ENCODE measurements at regions not wholly inside any gene's neighbourhood (a gene's known extent, or its start where the extent isn't known, plus 50 kb on each side); places are given as distances from the start of the nearest gene placed in this dataset.
A peak's percentile ranks its signal among the peaks of the same experiment; 100 is the strongest.
"Not testable (repeated sequence)": the region's sequence is repeated elsewhere in the genome, so short reads cannot be mapped to it uniquely, and the experiment has no call there.

DNA sequence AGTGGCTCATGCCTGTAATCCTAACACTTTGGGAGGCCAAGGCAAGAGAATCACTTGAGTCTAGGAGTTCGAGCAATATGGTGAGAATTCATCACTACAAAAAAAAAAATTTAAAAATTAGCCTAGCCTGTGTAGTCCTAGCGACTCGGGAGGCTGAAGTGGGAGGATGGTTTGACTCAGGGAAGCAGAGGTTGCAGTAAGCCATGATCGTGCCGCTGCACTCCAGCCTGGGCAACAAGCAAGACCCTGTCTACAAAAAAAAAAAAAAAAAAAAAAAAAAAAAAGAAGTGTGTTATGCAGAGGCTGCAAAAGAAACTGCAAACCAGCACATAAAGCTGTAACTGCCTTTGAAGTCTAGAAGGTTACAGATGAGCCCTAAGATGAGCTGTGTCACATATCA, 116.9 kb upstream of the SLC1A3 start:
- no peak for DNase-seq

DNA sequence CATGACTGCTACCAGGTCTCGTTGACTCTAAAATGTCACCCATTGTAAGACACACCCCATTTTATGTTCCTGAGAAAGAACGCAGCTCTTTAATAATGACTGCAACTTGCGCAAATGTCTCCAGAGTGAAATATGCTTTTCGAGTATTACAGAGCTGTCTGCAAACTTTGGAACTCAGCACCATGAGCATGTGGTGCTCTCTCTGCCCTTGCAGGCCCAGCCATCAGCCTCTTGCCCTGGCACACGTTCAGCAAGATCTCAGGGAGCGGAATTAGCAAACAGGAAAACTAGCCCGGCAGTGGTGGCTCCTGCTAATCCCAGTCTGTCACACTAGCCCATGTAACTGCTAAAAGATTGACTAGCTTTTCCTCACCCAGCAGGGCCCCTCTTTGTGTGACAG, 114.5 kb upstream of the SLC1A3 start:
- DNase-seq: no peak

DNA sequence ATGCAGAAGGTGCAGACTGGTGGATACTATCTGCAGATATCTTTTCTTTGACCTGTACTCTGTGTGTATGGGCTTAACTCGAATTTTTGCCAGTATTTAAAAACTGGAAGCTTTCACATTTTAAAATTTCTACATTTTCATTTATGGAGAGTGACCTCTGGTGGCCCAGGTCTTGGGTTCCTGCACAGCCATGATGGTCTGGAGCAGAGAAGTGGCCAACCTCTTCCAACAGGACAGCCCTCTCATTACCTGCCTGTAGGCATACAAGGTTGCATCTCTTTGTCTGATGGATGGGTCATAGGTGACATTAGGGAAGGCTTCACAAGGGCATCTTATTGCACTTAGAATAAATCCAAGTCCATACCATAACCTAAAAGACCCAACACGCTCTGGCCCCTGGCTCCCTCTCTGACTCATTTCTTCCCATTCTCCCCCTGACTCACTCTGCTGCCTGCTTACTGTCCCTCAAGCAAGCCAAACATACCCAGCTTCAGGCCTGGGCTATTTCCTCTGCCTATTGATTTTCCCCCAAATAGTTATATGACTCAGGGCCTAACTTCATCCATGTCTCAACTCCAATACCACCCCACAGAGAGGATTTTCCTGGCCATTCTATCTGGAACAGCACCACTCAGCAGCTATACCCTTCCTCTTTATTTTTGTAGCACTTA, 113.3 kb upstream of the SLC1A3 start:
- DNase-seq: no peak

DNA sequence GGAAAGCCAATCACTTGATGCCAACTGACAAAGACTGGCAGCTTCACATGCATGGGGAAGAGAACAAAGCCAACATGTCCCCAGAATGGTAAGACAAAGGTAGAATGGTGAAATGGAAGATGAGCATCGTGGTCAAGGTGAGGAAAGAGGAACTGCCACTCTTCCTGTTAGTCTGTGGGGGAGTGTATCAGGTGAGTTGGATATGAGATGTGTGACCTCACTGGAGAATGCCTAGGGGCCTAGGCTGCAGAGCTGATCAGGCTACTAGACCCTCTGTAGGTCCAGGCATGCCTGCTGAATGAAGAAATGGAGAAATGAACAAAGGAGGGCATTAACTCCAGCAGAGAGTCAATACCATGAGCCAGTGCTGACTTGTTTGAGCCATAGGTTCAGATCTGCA, 112.4 kb upstream of the SLC1A3 start:
- DNase-seq: no peak

DNA sequence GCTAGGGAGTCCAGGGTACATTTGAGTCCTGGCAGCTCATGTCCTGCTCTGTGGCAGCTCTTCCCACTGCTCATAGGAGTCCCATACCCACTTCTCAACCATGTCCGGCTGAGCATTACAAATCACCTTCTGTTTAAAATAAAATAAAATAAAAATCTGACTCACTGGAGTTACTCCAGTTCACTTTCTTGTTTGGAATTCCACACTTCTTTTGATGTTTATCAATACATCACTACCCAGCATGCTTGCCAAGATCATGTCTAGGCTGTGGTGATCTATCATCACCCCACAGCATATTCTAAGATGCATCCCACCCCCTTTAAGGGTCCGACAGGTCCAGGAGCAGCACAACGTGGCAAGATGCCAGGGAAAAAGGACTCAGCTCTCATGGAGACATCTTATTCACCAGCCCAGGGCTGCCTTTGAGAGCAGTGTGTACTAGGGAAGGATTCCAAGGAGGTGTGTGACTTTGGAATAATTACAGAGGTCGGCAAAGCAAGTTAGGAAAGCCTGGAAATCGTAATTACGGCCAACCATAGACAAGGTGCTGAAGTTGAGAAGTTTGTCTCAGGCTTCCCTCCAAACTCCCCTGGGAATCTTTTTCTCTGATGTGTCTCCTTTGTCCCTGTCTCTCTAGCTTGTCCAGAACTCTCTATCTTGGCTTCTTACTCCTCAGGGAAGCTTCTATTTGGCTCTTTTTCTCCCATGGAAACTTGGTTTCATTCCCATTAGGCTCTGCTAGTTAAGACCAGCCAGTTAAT, 111.4 kb upstream of the SLC1A3 start:
- DNase-seq: no peak

DNA sequence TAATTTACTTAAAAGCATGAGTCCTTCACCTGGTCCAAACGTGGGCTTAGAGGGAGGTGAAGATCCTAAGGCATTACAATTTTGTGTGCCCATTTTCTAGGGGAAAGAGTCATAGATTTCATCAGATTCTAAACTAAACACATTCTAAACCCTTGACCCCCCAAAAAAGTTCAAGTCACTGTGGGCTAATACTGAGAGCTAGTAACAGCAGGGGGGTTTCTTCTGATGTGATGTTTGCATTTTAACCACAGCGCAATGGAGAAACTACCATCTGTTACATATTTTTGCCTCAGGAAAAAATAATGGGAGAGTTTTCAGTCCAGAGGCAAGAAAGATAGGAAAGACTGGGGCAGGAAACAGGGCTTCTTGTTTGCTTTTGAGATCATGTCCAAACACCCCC, 110.8 kb upstream of the SLC1A3 start:
- DNase-seq: no peak

DNA sequence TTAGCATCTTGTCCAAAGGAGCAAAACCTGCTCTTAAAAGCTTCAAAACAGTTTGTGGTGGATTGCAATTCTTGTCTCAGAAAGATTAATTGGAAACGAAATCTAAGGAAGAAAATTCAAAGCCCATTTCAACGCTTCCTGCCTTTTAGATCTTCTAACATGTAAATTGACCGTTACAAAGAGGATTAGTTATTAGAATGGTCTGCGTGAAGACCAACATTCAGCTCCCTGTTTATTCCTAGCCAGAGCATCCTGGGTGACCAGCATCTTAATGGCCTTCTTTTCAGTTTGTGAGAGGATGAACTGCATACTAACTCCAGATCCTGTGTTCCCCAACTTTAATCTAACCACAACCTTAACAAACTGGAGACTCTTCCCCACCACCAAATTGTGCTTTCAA, 109.9 kb upstream of the SLC1A3 start:
- no peak for DNase-seq

DNA sequence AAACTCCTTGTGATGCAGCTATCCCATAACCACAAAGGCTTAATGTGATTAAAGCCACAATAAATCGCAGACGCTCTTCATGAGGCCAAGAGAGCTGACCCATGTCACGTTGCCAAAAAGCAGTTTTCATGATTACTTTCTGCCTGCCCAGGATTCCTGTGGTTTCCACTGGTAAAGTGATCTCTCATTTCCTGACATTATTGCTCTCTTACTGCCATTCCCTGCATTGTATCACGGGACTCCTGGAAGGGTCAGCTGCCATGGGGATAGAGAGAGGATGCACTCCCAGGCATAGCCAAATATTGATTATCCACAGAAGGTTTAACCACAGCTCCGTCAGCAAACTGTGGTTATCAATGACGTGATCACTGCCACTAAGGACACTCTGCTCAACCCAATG, 103.8 kb upstream of the SLC1A3 start:
- DNase-seq: no peak

DNA sequence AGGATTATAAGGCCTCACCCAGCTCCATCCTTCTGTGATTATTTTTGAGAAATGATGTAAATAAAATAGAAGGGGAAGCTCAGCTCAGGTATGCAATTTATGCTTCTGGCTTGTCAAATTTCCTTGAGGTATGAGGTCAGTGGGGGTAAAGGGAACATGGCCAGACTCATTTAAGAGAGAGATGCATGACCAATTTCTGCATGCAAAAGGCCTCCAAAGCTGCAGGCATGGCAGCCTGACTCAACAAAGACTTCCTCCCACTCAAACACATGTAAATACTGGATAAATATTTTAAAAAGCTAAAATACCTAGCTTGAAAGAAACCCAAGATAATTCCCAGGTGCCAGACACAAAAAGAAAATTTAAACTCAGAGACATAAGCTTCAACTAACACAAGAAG, 101.4 kb upstream of the SLC1A3 start:
- no peak for DNase-seq

DNA sequence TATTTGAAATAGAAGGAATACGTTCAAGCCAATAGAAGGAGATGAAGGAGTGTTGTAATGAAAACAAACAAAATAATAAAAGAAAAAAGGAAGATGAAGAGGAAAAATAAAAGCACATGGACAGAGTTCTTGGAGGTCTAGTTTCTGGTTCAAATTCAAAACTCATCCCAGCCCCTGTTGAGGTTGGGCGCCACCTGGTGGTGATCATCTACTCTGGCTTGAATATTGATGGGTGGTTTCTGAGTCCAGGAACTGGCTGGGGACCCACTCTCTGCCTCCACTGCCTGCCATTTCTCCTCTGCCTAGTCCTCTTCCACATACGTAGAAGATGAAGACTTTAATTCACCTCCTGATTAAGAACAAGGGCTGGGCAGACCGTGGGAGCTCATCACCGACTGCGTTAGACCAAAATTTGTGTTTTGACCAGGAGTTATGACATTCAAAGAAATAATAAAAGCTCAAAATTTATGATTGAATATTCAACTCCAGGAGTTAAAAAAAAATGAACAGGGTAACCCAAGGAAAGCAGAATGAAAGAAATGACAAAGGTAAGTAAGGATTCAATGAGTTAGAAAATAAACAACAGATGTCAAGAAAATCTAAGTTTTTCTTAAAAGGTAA, 99.0 kb upstream of the SLC1A3 start:
- peak; percentile 60 for DNase-seq

DNA sequence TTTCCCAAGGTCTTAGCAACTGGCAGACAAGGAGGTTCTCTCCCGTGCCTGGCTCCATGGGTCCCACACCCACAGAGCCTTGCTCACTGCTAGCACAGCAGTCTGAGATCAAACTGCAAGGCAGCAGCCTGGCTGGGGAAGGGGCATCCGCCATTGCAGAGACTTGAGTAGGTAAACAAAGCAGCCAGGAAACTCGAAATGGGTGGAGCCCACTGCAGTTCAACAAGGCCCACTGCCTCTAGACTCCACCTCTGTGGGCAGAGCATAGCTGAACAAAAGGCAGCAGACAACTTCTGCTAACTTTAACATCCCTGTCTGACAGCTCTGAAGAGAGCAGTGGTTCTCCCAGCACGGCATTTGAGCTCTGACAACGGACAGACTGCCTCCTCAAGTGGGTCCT, 98.1 kb upstream of the SLC1A3 start:
- not testable (repeated sequence) for DNase-seq

DNA sequence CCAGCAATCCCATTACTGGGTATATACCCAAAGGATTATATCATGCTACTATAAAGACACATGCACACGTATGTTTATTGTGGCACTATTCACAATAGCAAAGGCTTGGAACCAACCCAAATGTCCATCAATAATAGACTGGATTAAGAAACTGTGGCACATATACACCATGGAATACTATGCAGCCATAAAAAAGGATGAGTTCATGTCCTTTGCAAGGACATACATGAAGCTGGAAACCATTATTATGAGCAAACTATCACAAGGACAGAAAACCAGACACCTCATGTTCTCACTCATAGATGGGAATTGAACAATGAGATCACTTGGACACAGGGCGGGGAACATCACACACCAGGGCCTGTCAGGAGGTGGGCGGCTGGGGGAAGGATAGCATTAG, 92.8 kb upstream of the SLC1A3 start:
- not testable (repeated sequence) for DNase-seq

DNA sequence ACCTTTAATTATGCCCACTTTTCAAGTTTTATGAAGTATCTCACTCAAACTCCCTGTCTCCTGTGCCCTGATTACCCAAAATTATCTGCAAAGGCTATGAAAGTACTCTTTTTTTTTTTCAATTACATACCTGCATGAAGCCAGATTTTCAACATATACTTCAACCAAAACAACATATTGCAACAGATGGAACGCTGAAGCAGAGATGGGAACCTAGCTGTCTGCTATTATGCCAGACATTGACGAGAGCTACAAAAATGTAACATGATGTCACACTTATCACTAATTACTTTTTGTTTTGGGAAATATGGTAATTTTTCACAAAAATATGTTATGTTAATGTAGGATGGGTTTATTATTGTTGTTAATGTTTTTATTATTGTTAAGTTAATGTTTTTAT, 86.5 kb upstream of the SLC1A3 start:
- DNase-seq: no peak

DNA sequence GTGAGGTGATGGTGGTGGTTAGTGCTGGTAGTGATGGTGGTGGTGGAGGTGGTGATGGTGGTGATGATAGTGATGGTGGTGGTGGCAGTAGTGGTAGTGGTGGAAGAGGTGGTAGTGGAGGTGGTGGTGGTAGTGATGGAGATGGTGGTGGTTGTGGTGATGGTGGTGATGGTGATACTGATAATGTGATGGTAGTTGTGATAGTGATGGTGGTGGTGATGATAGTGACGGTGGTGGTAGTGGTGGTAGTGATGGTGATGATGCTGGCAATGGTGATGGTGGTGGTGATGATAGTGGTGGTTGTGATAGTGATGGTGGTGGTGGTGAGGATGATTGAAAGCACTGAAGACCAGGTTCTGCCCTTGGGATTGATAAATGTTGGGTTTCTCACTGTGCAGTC, 85.2 kb upstream of the SLC1A3 start:
- no peak for DNase-seq

DNA sequence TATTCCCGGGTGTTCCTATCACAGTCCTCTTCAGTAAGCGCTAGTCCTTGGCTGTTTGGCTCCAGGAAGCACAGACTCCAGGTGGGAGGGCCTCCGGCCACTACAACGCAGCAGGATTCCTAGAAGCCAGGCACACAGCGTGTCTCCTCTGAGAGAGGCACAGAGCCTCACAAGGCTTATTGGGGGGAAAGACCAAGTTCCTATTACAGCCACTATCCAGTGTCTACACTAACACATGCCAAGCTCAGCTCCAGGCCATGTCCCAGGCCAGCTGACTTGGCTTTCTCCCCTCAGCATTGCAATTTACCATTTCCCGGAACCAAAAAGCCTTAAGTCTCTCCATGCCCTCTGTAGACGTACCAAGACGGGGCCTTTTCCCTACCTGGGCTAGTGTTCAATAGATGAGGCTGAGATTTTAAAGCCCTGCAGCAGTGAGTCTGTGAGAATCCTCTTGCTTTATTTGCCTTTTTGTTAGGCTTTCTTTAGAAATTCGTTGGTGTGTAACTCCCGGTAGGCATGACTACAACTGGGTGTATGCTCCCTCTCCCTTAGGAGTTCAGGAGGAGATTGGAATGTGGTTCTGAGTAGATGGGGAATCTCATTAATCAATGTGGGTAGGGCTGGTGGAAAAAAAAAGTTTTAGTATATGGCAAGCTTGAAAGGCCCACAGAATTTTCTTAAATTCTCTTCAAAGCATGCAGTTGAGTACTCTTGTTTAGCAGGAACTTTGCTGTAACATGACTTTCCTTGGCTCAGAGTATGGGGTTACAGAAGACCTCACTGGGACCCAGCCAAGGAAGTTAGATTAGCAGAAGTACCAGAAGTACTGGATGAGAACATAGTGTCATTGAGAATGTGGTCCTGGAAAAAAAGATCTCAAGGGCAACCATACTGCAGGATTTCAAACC, 84.3 kb upstream of the SLC1A3 start:
- DNase-seq: no peak

DNA sequence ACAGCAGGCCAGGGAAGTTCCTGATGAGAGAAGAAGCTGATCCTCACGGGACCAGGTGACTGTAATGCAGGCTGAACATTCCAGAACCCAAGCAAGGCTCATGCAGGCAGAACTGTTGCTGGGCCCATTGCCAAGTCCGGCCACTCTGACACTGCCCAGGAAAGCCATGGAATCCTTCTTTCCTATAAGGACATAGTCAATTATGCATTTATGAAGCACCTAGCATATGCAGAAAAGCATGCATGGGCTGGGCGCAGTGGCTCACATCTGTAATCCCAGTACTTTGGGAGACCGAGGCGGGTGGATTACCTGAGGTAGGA, 83.7 kb upstream of the SLC1A3 start:
- no peak for DNase-seq

DNA sequence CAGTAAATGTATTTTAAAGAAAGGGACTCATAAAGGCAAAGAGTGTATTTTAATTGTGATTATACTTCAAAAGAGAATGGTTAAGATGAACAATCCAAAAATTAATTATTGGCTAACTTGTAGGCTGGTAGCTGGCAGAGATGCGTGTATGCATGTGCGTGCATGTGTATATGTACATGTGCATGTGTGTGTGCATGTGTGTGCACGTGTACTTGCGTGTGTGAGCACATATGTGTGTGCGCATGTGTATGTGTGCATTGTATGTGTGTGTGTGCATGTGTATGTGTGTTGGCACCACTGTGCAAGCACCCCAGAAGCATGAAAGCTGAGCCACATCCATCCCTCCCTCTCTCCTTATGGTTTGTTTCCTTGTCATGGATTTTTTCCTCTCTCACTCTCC, 83.0 kb upstream of the SLC1A3 start:
- no peak for DNase-seq

DNA sequence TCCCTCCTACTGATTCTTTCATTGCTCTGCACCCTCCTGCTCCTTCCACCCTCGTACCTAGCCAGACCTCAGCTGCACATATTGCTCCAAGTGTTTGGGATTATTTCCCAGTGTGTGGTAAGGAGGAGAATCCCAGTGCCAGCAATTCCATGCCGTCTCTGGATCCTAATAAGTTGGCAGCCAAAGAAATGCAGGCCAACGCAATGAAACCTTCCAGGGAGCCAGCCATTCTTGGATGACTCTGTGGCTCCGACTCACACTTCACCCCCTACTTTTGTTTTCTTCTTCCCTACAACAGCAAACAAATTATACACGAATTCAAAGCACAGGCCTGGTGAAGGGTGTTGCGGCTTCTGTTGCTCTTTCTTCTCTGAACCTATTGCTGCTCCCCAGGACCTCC, 82.5 kb upstream of the SLC1A3 start:
- no peak for DNase-seq

DNA sequence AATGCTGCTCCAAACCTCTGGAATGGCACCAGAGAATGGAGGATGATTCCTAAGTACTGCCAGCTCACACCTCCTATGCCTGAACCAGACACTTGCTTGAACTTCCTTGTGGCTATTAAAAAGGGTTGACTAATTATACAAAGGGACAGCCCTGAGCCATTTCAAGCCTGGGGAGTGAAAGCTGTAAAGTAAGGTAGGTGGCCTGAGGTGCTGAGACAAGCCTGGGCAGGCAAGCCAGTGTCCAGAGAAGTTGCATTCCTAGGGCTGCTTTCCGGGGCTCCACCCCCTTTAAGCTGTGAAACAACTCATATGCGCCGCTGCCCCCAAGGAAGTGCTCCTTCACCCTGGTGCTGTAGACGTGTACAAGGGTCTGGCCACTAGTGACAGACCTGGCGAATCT, 79.9 kb upstream of the SLC1A3 start:
- DNase-seq: no peak

DNA sequence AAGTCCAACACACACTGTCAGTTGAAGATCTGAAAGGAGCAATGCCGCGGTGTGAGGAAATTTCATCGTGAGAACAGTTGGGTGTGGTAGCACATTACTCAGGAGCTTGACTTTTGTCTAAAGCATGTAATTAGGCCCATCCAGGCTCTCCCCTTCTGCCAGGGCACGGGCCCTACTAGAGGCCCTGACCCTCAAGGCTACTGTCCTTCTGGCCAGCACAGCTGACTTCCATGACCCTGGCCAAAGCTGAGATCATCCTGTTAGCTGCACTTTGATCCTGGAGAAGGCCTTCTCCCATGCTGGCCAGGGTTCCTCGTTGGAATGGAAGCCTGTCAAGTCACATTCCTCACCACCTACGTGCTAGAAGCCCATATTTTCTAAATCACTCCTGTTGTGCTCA, 77.8 kb upstream of the SLC1A3 start:
- DNase-seq: no peak

DNA sequence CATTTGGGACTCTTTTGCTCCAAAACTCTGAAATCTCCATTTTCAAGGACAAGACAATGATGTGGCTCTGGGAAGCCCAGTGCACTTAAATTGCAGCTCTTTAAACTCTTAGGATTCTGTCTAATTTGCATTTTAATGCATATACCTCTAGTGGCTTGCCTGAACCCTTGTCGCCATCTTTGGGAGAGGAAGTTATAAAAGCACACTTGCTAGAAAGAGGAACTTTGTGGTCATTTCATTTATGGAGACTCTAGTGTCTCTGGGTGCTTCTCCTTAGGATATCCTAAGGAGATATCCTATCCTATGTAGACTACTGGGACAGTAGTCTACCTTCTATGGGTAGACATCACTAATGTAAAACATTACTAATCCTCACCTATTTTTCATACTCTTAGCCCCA, 77.3 kb upstream of the SLC1A3 start:
- no peak for DNase-seq

DNA sequence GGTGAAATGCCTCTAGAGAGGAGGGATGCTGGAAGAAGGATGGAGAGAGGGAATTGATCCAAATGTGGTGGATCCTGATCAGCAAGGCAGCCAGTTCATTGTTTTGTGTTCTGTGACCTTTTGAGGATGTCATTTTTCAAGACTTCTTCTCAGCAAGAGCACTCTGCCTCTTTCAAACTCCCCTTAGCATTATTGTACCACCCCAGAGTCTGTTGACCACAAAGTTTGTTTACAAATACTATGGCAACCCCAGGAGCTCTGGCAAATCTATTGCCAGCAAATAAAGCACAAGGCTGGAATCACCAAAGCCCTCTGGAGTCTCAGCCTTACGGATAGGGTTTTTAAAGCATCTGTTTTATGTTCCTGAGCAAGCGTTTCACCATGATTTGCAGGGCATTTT, 76.2 kb upstream of the SLC1A3 start:
- no peak for DNase-seq

DNA sequence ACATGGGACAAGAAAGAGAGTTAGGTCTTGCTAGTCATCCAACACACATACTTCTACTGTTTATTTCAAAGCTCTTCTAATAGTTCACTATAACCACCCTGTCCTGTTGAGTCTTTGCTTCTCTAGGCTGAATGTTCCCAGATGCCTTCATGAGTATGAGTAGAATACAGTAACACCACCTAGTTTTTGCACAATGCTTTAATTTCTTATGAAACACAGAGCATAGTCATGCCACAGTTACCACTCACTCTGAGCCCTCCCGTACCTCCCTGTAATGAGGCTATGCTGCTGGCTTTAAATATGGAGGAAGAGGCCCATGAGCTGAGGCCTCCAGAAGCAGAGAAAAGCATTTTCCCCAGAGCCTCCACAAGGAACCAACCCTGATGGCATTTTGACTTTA, 75.0 kb upstream of the SLC1A3 start:
- no peak for DNase-seq

DNA sequence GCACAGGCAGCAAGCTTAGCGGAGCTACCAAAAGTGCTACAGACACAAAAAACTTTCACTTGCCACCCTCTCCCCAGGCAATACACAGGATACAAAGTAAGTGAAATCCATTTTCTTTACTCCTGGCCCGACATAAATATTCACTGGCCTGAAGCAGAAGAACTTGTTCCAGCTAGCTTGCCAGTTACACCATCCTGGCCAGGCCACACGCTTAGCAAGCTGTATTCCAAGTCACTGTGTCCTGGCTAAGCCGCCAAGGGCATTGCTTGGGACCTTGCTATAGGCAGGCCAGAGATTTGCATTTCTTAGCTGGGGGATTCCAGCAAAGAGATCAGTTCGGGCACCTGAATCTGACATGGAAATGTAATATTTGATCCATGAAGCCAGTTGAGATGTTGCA, 71.0 kb upstream of the SLC1A3 start:
- no peak for DNase-seq
